ENCODE measurements at regions not wholly inside any gene's neighbourhood (a gene's known extent, or its start where the extent isn't known, plus 50 kb on each side); places are given as distances from the start of the nearest gene placed in this dataset.

GRCh38 chr12:75894965-75895754, 136.4 kb downstream of the PHLDA1 start:
- TF ChIP-seq FOXA1 (IDR thresholded peaks at IDR 0.05) (no peak), SP1 (IDR thresholded peaks at IDR 0.05) (no peak), FOXK2 (IDR thresholded peaks at IDR 0.05) (no peak), TARDBP (IDR thresholded peaks at IDR 0.05) (no peak)
